ENCODE measurements at regions not wholly inside any gene's neighbourhood (a gene's known extent, or its start where the extent isn't known, plus 50 kb on each side); places are given as distances from the start of the nearest gene placed in this dataset.

DNA sequence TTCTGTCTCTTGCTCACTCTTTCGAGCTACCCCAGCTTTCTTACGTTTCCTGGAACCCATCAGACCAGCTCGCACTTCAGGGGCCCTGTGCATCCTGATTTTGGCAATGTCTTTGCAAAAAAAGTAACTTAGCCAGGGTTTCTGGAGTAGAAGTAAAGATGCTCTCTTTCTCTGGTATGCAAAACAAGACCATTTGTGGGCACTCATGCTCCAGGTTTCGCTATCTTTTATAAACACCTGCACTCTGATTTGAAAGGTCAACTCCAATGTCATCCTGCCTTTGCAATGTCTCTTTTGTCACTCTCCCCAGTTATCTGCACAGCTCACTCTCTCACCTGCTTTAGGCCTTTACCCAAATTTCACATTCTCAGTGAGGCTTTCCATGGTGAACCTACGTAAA is 869.1 kb downstream of the QKI start:
- no peak for DNase-seq

DNA sequence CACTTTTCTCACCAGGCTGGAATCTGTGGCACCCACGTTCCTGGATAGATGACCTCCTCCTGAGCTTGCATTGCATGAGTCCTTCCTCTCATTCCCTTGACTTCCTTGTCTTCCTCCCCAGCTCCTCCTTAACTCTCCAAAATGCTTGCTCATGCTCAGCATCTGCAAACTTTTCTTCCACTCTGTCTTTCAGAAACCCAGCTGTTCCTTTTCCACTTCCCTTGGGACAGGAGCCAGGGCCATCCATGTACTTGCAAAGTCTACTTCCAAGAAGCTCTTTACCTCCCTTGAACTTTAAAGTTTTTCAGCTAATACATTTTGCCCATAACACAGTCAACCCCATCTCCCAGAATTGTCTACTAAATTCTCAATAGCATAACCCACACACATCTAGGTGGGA is 861.7 kb downstream of the QKI start:
- no peak for DNase-seq

DNA sequence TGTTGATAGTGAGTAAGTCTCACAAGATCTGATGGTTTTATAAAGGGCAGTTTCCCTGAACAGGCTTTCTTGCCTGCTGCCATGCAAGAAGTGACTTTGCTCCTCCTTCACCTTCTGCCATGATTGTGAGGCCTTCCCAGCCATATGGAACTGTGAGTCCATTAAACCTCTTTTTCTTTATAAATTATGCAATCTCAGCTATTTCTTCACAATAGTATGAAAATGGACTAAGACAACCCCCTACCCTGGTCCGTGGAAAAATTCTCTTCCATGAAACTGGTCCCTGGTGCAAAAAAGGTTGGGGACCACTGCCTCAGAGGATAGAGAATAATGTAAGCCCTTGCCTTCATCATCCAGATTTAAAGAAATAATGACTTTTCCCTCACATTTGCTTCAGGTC is 861.3 kb downstream of the QKI start:
- DNase-seq = no peak

DNA sequence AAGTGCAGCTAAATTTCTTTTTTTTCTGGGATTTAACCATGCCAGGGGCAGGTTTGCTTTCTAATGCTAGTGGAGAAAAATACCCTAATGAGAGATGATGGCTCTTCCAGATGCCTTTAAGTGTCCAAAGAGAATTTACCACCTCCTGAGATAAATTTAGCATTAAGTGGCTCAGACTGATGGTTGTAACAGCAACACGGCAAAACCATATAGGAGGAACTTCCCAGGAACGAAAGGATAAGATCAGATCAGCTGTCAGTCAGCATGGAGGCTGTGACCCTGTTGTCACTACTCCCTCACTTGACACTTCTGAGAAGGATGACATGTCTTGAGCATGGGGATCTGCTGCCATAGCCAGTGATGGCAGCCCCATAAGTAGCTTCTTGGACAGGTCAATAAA is 860.0 kb downstream of the QKI start:
- no peak for DNase-seq

DNA sequence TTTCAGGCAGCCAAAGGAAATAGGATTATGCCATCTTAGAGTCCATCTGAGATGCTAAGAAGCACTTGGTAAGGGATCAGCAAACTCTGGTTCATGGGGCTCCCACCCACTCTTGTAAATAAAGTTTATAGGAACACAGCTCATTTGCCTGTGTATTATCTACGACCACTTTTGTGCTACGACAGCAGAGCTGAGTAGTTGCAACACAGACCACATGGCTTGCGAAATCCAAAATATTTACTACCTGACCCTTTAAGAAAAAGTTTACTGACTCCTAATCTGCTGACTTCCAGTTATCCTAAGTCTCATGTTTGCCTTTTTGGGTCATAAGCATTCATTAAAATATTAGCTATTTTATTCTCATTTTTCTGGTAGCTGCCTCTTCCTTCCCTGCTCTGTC is 859.0 kb downstream of the QKI start:
- DNase-seq = no peak

DNA sequence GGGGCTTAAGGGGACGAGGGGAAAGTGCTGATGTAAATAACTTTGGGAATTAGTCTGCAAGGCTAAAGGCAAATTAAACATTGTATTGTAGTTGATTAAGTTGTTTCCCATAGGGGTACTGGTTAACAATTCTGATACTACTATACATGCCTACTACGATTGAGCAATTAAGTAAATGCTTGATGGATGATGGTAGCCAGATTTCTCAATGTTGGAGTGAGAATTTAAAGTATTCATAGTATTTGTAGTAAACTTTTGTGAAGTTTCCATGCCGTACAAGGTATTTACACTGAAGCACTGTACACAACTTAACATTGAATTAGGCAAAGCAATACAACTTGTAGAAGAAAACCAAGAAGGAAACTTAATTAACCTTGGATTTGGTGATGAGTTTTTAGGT is 852.3 kb downstream of the QKI start:
- no peak for DNase-seq

DNA sequence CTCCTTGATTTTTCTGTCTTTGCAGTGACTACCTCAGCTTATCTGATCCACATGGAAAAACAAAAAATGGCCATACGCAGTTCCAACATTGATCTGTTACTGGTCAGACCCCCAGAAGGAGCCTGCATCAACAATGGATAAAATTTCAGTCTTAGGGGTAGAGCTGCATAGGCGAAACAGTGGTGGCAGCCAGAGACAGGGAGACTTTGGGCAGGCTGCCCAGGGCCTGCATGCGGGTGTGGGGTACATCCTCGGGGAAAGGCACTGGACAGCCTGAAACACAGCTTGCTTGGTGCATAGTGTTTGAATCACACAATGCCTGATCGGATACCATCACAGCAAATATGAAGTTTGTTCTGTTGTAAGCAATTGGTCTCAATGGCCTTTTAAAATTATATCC is 847.8 kb downstream of the QKI start:
- no peak for DNase-seq

DNA sequence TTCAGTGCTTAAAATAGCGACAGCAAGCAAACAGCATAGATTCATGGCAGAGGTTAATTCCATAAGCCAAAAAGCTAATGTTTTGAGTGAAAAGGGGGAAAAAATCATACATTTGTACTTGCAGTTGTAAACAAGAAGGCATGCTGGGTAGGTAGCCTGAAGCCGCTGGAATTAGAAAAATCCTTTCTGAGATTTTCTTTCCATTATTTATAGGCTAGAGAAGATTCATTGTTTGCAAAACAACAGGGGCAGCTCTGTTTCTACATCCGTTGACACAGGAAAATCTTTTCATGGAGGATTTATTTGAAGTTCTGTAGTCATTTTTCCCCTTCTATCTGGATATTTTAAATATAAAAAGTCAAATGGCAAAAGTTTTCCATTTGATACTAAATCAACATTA is 843.9 kb downstream of the QKI start:
- DNase-seq = no peak

DNA sequence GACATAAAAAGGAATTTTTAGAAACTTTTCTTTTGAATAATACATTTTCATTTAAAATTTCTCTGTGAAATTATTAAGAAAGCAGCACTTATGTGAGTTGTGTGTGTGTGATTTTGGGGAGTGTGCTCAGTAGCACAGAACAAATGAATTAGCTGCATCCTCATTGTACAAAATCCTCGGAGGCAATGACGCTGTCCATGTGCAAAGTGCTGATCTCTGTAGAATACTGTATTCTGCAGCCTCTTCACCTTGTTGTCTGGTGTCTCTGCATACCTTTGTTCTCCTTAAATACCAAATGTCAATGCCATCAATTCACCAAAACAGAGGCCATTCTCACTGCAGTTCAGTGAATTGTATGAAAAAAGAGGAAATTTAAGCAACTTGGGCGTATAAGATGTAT is 838.4 kb downstream of the QKI start:
- DNase-seq = no peak

DNA sequence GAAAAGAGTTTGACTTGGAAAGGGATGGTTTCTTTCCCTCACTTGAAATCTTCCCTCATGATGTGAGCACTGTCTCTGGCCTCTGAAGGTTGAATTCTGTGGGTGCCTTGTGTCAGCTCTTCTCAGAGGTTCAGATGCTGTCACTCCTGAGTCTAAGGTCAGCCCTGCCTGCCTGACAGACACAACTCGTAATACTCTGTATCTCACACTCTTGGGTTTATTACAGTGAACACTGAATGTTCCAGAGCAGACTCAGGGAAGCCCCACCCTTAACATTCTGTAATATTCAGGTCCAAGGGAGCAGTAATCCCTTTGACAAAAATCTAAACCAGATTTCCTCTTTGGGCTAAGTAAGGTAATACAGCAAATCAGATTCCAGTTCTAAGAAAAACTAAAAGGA is 837.8 kb downstream of the QKI start:
- DNase-seq = no peak

DNA sequence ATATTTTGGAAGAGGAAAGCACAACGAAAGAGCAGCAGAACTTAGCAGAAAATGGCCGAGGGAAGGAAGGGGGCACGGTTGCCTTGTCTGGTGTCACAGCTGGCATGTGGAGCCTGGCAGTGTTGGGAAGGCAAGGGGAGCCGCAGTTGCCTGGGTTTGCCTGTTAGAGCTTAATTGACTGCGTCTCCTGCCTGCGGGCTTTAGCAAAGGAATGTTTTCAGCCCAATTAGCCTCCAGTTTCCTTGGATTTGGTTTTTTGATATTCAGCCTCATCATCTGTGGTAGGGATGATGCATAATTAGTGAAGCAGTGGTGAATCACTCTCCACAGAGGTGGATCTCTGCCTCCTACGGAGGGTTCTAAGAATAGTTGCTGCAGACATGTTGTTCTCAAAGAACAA is 832.6 kb downstream of the QKI start:
- DNase-seq = no peak

DNA sequence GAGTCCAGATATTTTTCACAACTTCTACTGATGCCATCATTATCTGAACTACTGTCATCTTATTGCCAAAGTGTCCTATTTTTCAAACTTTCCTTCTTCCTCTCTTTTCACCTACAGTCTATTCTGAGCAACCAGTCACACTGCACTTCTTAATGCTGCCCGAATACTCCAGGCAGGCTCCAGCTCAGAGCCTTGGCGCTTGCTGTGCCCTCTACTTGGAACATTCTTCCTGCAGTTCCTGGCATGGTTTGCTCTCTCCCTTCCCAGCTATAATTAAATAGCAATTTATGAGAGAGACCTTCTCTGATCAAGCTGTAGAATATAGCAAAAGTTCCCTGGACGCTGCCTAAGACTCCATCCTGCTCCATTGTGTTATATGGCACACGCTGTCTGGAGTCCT is 831.6 kb downstream of the QKI start:
- DNase-seq = no peak

DNA sequence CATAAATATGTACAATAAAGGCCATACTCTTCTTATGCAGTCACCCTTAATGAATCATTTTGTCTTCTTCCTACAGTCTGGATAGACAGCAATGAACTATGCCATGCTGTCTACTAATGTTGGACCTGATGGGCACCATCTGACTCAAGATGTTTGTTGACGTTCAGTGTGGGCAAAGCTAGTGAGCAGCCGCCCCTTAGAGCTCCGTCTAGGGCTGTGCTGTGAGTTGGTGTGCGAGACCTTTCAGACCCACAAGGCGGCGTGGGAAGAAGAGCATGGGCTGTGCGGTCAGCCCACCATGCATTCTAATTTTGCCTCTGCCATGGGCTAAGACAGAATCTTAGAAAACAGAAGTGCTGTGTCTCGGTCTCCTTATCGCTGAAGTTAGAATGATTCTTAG is 829.4 kb downstream of the QKI start:
- no peak for DNase-seq

DNA sequence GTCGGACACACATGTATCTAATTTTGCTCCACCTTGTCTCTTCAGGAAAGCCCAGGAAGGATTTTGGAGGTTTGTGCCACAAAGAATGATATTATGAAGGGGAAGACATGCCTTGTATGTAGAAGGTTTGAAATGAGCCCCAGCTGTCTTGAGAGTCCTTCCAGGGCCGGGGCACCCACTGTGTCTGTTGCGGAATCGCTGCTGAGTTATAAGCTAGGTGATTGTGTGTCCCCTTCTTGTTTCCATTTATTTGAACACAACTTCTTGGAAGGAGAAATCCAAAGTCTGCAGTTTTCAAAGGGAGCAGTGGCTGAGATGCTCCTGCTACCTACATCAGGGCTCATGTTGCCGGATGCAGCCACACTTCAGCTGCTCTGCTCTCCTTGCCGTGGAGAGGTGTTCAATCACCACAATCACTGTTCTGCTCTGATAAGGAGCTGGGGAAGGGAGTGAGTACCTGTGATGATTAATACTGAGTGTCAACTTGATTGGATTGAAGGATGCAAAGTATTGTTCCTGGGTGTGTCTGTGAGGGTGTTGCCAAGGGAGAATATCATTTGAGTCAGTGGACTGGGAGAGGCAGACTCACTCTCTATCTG is 828.6 kb downstream of the QKI start:
- no peak for DNase-seq

DNA sequence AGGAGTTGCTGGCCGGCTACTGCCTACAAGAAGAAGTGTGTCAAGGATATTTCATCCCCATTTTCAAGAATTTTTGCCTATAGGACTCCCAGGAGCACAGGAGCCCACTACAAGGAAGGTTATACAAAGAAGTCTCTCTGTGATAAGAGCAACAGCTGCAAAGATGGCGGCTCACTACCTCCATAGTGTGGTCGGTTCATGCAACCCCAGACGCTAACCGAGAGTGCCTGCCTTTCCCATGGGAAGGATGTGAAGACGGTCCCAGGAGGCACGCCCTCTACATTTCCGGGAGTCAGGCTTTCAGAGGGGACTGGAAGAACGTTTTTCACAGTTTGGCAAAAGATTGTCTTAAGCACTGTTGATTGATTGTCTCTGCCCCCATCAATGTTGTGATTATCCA is 816.3 kb downstream of the QKI start:
- no peak for DNase-seq

DNA sequence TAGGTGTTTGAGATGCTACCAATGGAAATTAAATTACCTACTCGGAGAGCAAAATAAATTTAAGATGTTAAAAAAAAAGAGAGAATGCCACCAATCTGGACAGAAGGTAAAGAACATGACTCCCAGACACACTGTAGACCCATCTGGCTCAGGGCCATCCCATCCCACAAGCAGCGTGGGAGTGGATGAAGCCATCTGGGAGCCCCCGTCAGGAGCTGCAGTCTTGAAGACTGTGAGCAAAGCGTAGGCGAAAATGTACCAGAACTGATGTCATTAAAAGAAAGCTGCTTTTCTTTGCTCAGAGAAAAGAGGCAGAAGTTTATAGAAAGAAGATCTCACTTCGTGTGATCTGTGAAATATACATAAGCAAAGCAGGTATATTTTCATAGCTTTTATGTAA is 815.7 kb downstream of the QKI start:
- no peak for DNase-seq

DNA sequence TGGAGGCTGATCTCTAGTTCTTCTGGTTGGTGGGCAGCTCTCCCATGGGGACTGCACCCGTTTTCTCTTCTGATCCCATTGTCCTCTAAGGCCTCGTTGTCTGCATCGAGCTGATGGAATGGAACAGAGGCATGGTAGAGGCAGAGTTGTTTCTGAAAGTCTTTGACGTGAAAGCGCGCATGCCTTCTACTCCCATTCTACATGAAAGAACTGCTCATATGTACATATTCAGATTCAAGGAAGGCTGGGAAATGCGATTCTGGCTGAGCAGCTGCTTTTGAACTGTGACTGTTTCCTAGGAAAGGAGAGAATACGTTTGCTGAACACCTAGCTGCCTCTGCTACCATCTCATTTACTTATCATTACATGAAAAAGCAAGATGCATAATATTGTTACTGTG is 815.2 kb downstream of the QKI start:
- DNase-seq = no peak

DNA sequence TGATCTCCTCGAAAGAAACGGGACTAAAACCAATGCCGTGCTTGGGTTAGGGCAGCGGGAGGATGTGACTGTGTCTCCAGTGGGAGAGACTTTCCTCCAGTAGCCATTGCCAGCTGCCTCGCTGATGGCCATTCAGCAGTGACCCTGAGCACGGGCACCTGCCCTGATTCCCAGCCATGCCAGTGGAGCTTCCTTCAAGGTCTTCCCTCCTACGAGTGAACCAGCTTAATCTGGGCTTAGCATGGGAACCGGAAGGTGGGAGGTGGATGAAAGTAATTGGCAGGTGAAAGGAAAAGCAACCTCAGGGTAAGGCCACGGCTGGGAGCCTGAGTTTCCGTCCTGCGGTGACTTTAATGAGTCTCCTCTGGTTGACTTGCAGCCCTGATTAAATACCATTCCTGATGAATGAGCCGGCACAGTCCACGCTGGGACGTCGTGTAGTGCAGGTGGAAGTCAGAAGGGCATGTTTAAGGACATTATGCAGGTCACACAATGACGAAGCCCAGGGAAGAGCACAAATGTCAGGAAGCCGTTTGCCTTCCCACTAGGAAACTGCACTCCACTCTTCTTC is 813.5 kb downstream of the QKI start:
- DNase-seq = no peak

DNA sequence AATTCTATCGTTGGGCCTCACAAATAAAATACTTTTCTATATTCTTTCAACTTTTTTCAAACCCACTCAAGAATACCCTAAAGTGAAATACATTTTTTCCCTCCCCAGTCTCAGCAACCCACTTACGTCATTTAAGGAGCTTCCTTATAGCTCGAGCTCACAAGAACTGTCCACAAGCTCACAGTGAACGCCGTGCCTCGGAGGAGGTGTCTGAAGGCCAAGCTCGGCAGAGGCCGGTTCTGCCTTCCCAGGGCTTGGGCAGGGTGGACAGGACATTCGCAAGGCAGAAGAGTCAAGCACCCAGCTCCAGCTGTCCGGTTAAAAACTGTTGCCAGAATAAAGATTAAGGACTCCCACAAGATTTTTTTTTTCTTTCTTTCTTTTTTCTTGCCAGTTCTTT is 802.3 kb downstream of the QKI start:
- no peak for DNase-seq

DNA sequence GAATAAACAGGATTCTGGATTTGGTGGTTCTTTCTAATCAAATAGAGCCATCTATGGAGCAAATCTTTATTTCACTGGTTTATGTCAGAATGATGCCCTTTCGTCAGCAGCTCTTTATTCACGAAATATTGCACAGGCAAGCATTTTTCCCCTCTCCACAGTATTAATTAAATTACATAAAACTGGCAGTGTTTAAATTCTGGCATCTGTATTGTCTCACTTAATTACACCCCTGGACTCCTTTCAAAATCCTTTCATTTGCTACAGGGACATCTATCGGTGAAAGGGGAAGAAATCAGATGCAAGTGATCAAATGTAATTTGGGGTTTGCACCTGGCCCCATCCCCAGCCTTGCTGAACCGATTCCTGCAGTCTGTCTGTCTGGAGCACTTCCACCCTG is 801.9 kb downstream of the QKI start:
- DNase-seq = no peak

DNA sequence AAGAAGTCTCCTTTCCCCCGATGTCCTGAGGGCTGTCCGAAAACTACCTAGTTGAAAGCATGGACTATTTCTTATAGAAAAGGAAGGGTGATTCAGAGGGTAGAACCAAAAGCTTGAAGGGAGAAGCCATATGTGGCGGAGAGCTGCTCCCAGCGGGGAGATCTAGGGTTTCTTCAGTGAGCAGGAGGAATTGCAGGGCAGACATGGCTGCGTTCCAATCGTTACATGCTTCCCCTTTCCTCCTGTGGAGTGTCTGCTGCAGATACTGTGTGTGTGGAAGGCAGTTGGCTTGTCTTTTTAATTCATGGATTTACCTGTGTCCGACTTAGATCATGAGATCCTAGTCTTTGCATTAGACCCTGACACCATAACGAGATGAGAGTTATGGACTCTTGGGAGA is 799.5 kb downstream of the QKI start:
- DNase-seq = no peak

DNA sequence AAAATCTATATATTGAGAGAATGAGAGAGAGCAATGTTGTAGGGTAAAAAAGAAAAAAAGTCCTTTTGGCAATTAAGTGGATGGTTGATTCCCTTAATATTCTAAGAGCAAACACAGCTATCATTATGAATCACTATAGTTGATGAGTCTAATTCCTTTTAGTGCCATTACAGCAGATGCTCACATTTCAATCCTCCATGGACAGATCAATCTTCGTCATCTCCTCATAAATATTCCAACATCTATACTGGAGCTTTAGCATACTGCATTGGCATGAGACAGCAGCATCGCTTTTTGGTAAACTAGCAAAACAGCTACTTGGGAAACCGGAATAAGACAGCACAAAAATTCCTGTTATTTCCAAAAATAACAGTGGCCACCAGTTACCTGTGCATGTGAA is 796.7 kb downstream of the QKI start:
- DNase-seq = no peak

DNA sequence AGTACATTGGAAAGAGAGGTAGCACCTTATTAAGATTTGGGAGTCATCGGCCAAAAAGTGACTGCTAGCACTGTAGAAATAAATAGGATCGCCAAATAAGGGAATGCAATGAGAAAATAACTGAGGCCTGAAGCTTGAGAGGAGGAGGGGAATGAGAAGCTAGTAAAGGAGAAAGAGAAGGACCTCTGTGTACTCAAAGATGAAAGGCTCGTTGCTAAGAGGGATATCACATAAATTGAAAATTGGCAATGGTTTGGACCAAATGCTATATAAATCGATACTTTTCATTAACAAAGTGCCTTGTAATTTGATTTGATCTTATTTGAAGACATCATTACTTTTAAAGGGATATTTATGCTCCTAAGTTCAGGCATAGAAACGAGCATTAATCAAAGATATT is 796.3 kb downstream of the QKI start:
- no peak for DNase-seq

DNA sequence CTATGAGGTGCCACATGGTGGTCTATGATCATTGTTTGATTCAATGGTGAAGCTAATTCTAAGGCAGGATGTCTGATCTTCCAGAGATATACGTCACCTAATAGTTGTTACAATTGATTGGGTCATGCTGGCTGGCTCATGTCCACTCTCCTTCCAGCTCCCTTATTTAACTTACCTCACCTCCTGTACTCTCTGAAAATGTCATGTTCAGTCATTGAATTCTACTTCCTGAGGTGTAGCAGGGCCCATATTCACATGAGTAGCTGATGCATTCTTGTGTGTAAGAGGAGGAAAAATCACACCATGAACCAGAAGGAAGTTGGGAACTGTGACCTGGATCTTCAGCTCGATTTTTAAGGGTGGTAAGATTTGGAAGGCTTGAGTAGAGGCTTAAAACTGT is 795.8 kb downstream of the QKI start:
- DNase-seq = no peak

DNA sequence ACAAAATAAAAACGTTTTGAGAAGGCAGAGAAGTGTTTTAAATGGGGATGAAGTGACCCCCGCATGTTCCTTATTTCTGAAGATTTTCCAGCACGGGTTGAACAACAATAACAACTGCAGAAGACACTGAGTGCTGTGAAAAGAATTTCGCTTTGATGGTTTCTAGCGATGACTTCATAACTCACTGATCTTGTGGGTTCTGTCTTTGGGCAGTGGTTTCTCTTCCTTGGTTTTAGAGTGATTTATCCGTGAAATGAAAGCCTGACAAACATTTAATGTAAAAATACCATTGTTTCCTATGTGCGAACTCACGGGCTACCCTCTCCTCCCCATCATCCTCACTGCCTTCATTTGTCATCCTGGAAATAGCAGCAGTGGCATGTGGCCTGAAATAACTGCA is 793.9 kb downstream of the QKI start:
- DNase-seq = no peak
